22Rv1 (cell line): ENCODE measurements at regions not wholly inside any gene's neighbourhood (a gene's known extent, or its start where the extent isn't known, plus 50 kb on each side); places are given as distances from the start of the nearest gene placed in this dataset.

Source experiments
- H3K27ac ChIP-seq: fragments of 450-650 bp; 2 replicates; pipeline ENCODE4 v1.5.1; 2017
- CTCF ChIP-seq: fragments of 450-650 bp; IDR thresholded peaks from 2 replicates; pipeline ENCODE4 v1.5.1; 2017; ENCODE audit warnings: mild to moderate bottlenecking
- ZFX ChIP-seq: fragments of 450-650 bp; IDR thresholded peaks from 2 replicates; pipeline ENCODE4 v1.6.1; 2017; ENCODE audit warnings: antibody characterized with exemption, borderline replicate concordance

- H3K27ac ChIP-seq, result no peak overlapping the region
- no peak for TF ChIP-seq ZFX
- no peak for TF ChIP-seq CTCF
Measured at GRCh38 chr6:71582820-71583219, 294.2 kb downstream of the OGFRL1 start.

- no peak for TF ChIP-seq CTCF
- H3K27ac ChIP-seq, result no peak overlapping the region
Measured at GRCh38 chr6:71584712-71585436, 296.3 kb downstream of the OGFRL1 start.

- no peak overlapping the region for H3K27ac ChIP-seq
- TF ChIP-seq CTCF, result no peak
Measured at GRCh38 chr6:71585472-71585871, 296.9 kb downstream of the OGFRL1 start.

GRCh38 chr6:71588490-71588889 is 297.9 kb upstream of the RIMS1 start:
- H3K27ac ChIP-seq, result no peak overlapping the region
- TF ChIP-seq CTCF (no peak), ZFX (no peak)

- H3K27ac ChIP-seq, result no peak overlapping the region
- TF ChIP-seq CTCF, result no peak
- TF ChIP-seq ZFX, result no peak
Measured at GRCh38 chr6:71589254-71589653, 297.1 kb upstream of the RIMS1 start.

GRCh38 chr6:71592643-71593042 is 293.7 kb upstream of the RIMS1 start:
- TF ChIP-seq CTCF (no peak), ZFX (no peak)
- no peak overlapping the region for H3K27ac ChIP-seq

- H3K27ac ChIP-seq, result no peak overlapping the region
- no peak for TF ChIP-seq CTCF
- TF ChIP-seq ZFX, result no peak
Measured at GRCh38 chr6:71599359-71599758, 287.0 kb upstream of the RIMS1 start.
